ENCODE measurements at regions not wholly inside any gene's neighbourhood (a gene's known extent, or its start where the extent isn't known, plus 50 kb on each side); places are given as distances from the start of the nearest gene placed in this dataset.

DNA sequence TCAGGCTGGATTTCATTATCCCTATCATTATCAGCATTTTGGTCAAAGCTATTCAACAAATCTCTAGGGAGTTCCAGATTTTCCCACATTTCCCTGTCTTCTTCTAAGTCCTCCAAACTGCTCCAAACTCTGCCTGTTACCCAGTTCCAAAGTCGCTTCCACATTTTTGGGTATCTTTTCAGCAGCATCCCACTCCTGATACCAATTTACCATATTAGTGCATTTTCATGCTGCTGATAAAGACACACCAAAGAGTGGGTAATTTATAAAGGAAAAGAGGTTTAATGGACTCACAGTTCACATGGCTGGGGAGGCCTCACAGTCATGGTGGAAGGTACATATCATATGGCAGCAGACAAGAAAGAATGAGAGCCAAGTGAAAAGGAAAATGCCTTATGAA lies 132.8 kb upstream of the SLC7A11 start:
- TF ChIP-seq POLR2AphosphoS5 (IDR thresholded peaks at IDR 0.05) (no peak), POLR2A (IDR thresholded peaks at IDR 0.05) (no peak)
- TF ChIP-seq, protein P1, sequence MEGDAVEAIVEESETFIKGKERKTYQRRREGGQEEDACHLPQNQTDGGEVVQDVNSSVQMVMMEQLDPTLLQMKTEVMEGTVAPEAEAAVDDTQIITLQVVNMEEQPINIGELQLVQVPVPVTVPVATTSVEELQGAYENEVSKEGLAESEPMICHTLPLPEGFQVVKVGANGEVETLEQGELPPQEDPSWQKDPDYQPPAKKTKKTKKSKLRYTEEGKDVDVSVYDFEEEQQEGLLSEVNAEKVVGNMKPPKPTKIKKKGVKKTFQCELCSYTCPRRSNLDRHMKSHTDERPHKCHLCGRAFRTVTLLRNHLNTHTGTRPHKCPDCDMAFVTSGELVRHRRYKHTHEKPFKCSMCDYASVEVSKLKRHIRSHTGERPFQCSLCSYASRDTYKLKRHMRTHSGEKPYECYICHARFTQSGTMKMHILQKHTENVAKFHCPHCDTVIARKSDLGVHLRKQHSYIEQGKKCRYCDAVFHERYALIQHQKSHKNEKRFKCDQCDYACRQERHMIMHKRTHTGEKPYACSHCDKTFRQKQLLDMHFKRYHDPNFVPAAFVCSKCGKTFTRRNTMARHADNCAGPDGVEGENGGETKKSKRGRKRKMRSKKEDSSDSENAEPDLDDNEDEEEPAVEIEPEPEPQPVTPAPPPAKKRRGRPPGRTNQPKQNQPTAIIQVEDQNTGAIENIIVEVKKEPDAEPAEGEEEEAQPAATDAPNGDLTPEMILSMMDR (IDR thresholded peaks at IDR 0.05), result no peak
